Tibial artery (tissue), 4 donors: ENCODE measurements at regions not wholly inside any gene's neighbourhood (a gene's known extent, or its start where the extent isn't known, plus 50 kb on each side); places are given as distances from the start of the nearest gene placed in this dataset.

Source experiments
- DNase-seq, 2 donors: peaks; one replicate each; pipeline ENCODE4 v3.0.0-alpha.2; 2019
- H3K27ac ChIP-seq, 2 donors: fragments of 200-600 bp; sonication (generic) in 1 of 2; 1 replicate in 1 of 2; 2 replicates in 1 of 2; pipeline ENCODE4 v1.5.1; 2018 to 2019; ENCODE audit warnings: mild to moderate bottlenecking in 1 of 2
- H3K27me3 ChIP-seq, 2 donors: fragments of 200-600 bp; sonication (generic) in 1 of 2; one replicate each; pipeline versions ENCODE4 v1.5.1 to v1.6.0; 2016 to 2019
- H3K36me3 ChIP-seq, 3 donors: fragments of 200-600 bp; sonication (generic) in 2 of 3; one replicate each; pipeline ENCODE4 v1.5.1; 2016 to 2019; ENCODE audit warnings: mild to moderate bottlenecking in 2 of 3
- H3K4me1 ChIP-seq, 4 donors: fragments of 200-600 bp; sonication (generic) in 2 of 4; 1 replicate in 3 of 4; 2 replicates in 1 of 4; pipeline ENCODE4 v1.5.1; 2016 to 2019
- H3K4me3 ChIP-seq, 2 donors: fragments of 200-600 bp; sonication (generic) in 1 of 2; 1 replicate in 1 of 2; 2 replicates in 1 of 2; pipeline ENCODE4 v1.5.1; 2018 to 2019; ENCODE audit warnings: mild to moderate bottlenecking in 2 of 2
- H3K9me3 ChIP-seq, 3 donors: fragments of 200-600 bp; sonication (generic) in 1 of 3; one replicate each; pipeline ENCODE4 v1.5.1; 2016 to 2019
- intact Hi-C: fragments of 100-400 bp; cut with DNase I; formaldehyde crosslinking; loops from one replicate; pipeline ENCODE4 v1.15.0; 2023; ENCODE audit warnings: low total_unique reads
- TF ChIP-seq, protein P1 (sequence below), 2 experiments: fragments of 200-600 bp in 1 of 2; fragments of 450-650 bp in 1 of 2; IDR thresholded peaks; one replicate each; pipeline ENCODE4 v1.5.1; 2017 to 2019; ENCODE audit warnings: antibody characterized with exemption in 2 of 2, mild to moderate bottlenecking in 1 of 2, moderate library complexity in 1 of 2

DNA sequence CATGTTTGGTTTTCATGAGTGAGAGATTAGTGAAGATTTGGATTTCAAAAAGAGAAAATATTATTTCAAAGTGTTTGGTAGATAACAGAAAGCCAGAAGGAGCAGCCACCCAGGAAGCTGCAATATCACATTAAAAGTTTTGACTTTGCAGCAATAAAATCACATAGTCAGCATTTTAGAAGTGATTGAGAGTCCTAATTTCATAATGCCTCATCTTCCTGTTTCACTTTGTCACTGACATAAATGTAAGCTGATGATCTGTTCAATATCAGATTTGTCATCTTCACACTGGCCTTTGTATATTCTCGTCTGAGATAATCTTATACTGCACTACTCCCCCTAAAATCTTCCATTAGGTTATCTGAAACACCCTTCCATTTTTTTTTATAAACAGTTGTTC, 690.5 kb downstream of the ADCYAP1 start:
- intact Hi-C loops = no loop called here
- Histone ChIP-seq H3K9me3 (no peaks in the 10 kb centered on the region), H3K27me3 (no peaks in the 10 kb centered on the region), H3K4me3 (no peak overlapping the region), H3K4me1 (no peaks in the 10 kb centered on the region), H3K36me3 (no peaks in the 10 kb centered on the region), H3K27ac (no peak overlapping the region)
- TF ChIP-seq, protein P1, sequence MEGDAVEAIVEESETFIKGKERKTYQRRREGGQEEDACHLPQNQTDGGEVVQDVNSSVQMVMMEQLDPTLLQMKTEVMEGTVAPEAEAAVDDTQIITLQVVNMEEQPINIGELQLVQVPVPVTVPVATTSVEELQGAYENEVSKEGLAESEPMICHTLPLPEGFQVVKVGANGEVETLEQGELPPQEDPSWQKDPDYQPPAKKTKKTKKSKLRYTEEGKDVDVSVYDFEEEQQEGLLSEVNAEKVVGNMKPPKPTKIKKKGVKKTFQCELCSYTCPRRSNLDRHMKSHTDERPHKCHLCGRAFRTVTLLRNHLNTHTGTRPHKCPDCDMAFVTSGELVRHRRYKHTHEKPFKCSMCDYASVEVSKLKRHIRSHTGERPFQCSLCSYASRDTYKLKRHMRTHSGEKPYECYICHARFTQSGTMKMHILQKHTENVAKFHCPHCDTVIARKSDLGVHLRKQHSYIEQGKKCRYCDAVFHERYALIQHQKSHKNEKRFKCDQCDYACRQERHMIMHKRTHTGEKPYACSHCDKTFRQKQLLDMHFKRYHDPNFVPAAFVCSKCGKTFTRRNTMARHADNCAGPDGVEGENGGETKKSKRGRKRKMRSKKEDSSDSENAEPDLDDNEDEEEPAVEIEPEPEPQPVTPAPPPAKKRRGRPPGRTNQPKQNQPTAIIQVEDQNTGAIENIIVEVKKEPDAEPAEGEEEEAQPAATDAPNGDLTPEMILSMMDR (IDR thresholded peaks at IDR 0.05) = no peak
- no peak for DNase-seq

DNA sequence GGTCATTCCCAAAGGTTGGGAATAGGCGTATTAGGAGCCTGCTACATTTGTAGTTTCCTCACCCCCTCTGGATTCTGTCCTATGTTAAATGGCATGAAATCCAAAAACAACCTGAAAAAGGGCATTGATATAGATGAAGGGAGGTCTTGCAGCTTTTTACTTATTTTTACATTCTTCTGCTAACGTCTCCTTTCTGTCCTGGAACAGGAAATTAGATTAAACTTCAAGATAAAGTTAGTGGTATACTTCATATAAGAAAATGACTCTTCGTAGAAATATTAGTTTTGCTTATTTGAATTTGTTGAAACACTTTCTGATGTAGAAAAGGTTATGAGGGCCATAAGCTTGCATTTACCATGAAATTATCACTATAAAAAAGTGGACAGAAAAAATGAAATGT, 694.5 kb downstream of the ADCYAP1 start:
- no peak overlapping the region for H3K4me3 ChIP-seq
- H3K27me3 ChIP-seq = no peaks in the 10 kb centered on the region
- no peaks in the 10 kb centered on the region for H3K4me1 ChIP-seq
- no peaks in the 10 kb centered on the region for H3K36me3 ChIP-seq
- no peak overlapping the region for H3K27ac ChIP-seq
- intact Hi-C loops = no loop called here
- DNase-seq = no peak
- TF ChIP-seq, protein P1 (IDR thresholded peaks at IDR 0.05) = no peak
- no peaks in the 10 kb centered on the region for H3K9me3 ChIP-seq

DNA sequence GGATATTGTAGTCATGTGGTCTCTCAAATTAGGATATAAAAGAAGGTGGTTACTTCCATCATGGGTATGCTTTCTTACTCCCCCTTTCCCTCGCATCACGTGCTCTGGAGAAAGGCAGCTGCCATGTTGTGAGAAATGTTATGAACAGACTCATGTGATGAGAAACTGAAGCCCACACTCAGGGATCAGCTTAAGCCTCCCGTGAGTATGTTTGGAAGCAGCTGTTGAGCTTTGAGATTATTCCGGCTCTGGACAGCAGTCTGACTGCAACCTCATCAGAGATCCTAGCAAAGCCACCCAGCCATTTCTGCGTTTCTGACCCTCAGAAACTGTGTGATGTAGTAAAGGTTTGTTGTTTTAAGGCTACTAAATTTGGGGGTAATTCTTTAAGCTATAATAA, 700.1 kb downstream of the ADCYAP1 start:
- Histone ChIP-seq H3K27me3 (no peaks in the 10 kb centered on the region), H3K4me1 (no peaks in the 10 kb centered on the region), H3K4me3 (no peak overlapping the region), H3K36me3 (no peaks in the 10 kb centered on the region), H3K27ac (no peak overlapping the region), H3K9me3 (no peaks in the 10 kb centered on the region)
- TF ChIP-seq, protein P1 (IDR thresholded peaks at IDR 0.05) = no peak
- intact Hi-C loops = no loop called here
- no peak for DNase-seq

DNA sequence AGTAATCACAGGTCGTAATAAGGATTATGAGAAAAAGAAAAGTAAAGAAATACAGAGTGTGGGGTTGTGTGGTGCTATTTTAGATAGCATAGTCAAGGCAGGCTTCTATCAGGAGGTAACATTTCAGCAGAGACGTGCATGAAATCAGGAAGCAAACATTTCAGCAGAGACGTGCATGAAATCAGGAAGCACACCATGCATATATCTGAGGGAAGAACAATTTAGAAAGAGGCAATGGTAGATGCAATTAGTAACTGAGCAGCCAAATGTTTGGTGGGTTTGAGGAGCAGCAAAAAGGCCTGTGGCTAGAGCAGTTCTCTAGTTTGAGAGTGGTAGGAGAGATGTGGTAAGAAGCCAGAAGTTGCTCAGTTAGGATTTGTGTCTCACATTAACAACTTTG, 713.7 kb downstream of the ADCYAP1 start:
- H3K9me3 ChIP-seq = no peaks in the 10 kb centered on the region
- intact Hi-C loops = no loop called here
- TF ChIP-seq, protein P1 (IDR thresholded peaks at IDR 0.05) = no peak
- no peak overlapping the region for H3K4me3 ChIP-seq
- DNase-seq = no peak
- H3K27ac ChIP-seq = no peak overlapping the region
- no peaks in the 10 kb centered on the region for H3K4me1 ChIP-seq
- no peaks in the 10 kb centered on the region for H3K36me3 ChIP-seq
- H3K27me3 ChIP-seq = no peaks in the 10 kb centered on the region

DNA sequence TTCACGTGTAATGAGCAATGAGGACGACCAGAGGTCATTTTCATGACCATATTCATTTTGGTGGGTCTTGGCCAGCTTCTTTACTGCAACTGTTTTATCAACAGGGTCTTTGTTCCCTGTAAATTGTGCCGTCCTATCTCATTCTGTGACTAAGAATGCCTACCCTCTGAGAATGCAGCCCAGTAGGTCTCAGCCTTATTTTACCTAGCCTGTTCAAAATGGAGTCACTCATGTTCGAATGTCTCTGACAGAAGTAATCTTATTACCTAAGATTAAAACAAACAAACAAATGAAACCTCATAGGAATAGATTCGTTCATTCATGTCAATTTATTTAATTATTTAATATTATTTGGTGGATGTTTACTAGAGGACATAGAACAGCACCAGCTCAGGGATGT, 714.8 kb downstream of the ADCYAP1 start:
- H3K36me3 ChIP-seq = no peaks in the 10 kb centered on the region
- intact Hi-C loops = no loop called here
- H3K27ac ChIP-seq = no peak overlapping the region
- H3K4me1 ChIP-seq = no peaks in the 10 kb centered on the region
- TF ChIP-seq, protein P1 (IDR thresholded peaks at IDR 0.05) = no peak
- no peak overlapping the region for H3K4me3 ChIP-seq
- H3K27me3 ChIP-seq = no peaks in the 10 kb centered on the region
- DNase-seq = no peak
- H3K9me3 ChIP-seq = no peaks in the 10 kb centered on the region

DNA sequence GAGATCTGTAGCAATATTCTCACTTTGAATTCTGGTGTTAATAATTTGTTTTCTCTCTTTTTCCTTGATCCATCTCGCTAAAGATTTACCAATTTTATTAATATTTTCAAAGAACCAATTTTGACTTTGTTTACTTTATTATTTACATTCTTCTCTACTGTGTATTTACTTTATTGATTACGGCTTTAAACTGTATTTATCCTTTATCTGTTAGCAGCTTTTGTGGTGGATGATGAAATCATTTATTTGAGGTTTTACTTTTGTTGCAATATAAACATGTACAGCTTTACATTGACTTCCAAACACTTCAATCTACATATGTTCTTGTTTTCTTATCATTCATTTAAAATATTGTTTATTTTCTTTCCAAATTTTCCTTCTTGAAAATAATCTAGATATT, 719.9 kb downstream of the ADCYAP1 start:
- DNase-seq = no peak
- Histone ChIP-seq H3K27ac (no peak overlapping the region), H3K27me3 (no peaks in the 10 kb centered on the region), H3K4me1 (no peaks in the 10 kb centered on the region), H3K36me3 (no peaks in the 10 kb centered on the region), H3K4me3 (no peak overlapping the region), H3K9me3 (no peaks in the 10 kb centered on the region)
- intact Hi-C loops = no loop called here
- TF ChIP-seq, protein P1 (IDR thresholded peaks at IDR 0.05) = no peak
